Erythroblast (primary cell): ENCODE measurements at regions not wholly inside any gene's neighbourhood (a gene's known extent, or its start where the extent isn't known, plus 50 kb on each side); places are given as distances from the start of the nearest gene placed in this dataset.

Experiments
- GATA1 ChIP-seq: IDR thresholded peaks from 2 replicates; pipeline ENCODE4 v1.6.1; 2011; ENCODE audit warnings: low read depth, mild to moderate bottlenecking, control low read depth, low read length, moderate library complexity
- POLR2A ChIP-seq: IDR thresholded peaks from 2 replicates; pipeline ENCODE4 v1.6.1; 2011; ENCODE audit warnings: mild to moderate bottlenecking, low read length

- no peak for TF ChIP-seq POLR2A
- TF ChIP-seq GATA1: no peak
Observed at GRCh38 chr2:123500988-123501387, 524.1 kb upstream of the CNTNAP5 start.
